ENCODE measurements at regions not wholly inside any gene's neighbourhood (a gene's known extent, or its start where the extent isn't known, plus 50 kb on each side); places are given as distances from the start of the nearest gene placed in this dataset.

DNA sequence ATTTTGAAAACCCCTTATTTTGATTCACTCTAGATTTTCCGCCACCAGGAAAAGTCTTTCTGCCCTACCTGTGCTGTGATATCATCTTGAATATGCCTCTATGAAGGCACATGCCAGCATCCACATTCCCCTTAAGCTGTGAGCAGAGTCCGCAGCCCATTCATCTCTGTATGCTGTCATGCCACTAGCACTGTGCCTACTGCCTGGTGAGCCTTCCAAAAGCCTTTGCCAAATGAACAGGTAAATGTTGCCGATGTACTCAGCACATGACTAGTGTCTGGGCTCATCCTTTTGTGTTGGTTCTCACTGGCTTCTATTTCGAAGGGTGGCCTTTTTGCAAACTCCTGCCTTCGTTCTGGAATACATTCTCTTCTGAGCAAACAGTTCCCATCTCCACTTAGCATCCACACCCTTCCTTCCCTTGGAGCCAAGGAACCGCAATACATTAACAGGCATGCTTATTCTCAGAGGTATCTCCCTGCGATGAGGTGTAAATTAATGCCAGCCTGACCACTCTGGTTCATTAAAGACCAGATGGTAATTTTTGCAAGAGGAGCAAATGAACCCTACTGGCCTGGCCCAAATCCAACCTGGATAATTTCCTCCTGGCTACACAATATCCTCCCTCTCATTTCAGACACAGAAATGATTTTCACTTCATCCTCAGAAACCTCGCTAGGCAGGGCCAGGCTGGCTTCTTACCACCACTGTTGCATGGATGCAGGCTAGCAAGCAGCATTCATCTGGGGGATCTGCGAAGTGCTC is 339.7 kb upstream of the NFE2L3 start:
- TF ChIP-seq, protein P1, sequence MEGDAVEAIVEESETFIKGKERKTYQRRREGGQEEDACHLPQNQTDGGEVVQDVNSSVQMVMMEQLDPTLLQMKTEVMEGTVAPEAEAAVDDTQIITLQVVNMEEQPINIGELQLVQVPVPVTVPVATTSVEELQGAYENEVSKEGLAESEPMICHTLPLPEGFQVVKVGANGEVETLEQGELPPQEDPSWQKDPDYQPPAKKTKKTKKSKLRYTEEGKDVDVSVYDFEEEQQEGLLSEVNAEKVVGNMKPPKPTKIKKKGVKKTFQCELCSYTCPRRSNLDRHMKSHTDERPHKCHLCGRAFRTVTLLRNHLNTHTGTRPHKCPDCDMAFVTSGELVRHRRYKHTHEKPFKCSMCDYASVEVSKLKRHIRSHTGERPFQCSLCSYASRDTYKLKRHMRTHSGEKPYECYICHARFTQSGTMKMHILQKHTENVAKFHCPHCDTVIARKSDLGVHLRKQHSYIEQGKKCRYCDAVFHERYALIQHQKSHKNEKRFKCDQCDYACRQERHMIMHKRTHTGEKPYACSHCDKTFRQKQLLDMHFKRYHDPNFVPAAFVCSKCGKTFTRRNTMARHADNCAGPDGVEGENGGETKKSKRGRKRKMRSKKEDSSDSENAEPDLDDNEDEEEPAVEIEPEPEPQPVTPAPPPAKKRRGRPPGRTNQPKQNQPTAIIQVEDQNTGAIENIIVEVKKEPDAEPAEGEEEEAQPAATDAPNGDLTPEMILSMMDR (IDR thresholded peaks at IDR 0.05) = no peak
- TF ChIP-seq POLR2A (IDR thresholded peaks at IDR 0.05) = no peak
